HL-60 (cell line): ENCODE measurements at regions not wholly inside any gene's neighbourhood (a gene's known extent, or its start where the extent isn't known, plus 50 kb on each side); places are given as distances from the start of the nearest gene placed in this dataset.

Experiments used
- REST ChIP-seq: IDR thresholded peaks from 2 replicates; pipeline ENCODE4 v1.6.1; 2012; ENCODE audit warnings: low read depth; ENCODE audit not compliant: insufficient replicate concordance
- TF ChIP-seq, protein P1 (sequence below): IDR thresholded peaks from one replicate; pipeline ENCODE4 v1.5.1; 2011; ENCODE audit warnings: low read length, control low read depth, inconsistent platforms; ENCODE audit not compliant: insufficient read depth

GRCh38 chr18:11357678-11358077 is 208.3 kb upstream of the PIEZO2 start:
- no peak for TF ChIP-seq REST
- TF ChIP-seq, protein P1, sequence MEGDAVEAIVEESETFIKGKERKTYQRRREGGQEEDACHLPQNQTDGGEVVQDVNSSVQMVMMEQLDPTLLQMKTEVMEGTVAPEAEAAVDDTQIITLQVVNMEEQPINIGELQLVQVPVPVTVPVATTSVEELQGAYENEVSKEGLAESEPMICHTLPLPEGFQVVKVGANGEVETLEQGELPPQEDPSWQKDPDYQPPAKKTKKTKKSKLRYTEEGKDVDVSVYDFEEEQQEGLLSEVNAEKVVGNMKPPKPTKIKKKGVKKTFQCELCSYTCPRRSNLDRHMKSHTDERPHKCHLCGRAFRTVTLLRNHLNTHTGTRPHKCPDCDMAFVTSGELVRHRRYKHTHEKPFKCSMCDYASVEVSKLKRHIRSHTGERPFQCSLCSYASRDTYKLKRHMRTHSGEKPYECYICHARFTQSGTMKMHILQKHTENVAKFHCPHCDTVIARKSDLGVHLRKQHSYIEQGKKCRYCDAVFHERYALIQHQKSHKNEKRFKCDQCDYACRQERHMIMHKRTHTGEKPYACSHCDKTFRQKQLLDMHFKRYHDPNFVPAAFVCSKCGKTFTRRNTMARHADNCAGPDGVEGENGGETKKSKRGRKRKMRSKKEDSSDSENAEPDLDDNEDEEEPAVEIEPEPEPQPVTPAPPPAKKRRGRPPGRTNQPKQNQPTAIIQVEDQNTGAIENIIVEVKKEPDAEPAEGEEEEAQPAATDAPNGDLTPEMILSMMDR = no peak
